ENCODE measurements at regions not wholly inside any gene's neighbourhood (a gene's known extent, or its start where the extent isn't known, plus 50 kb on each side); places are given as distances from the start of the nearest gene placed in this dataset.

DNA sequence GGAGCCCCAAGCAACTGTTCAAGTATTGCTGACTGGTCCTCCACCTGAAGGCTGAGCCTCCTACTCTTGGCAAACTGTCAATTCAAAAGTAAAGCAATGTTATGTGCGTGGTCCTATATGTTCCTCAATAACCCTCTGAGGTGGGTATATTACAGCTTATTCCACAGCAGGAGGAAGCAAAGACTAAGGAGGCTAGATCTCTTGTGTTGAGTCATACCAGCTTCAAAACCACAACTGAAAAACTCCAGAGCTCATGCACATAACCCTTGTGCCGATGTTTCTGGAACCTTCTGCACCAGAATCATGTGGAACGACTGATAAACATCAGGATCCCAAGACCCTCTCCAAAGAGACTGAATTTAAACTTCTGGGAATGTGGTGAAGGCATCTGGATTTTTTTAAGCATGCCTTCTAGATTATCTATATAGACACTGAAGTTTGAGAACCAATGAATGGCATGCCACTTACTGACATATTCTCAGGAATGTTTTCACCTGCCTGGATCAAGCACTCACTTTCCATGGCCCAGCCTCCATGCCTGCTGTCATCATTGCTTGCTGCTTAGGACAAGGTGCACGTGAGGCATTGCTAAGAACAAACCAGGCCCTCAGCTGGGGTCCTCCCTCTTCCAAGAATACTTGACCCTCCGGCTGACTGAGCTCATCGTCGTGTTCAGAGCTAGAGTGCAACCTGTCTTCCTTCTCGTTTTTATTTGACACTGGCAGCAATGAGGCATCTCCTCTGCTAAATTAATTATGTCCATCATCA lies 194.7 kb downstream of the BCL11B start:
- Histone ChIP-seq H3K79me2 (ENCODE audit: insufficient read depth) (no peaks in the 10 kb centered on the region), H3K4me3 (ENCODE audit: low read depth in 2 of 2, low read length in 1 of 2) (no peak overlapping the region), H3K27ac (ENCODE audit: low read depth in 2 of 2, low read length in 1 of 2) (no peak overlapping the region), H4K20me1 (ENCODE audit: insufficient read depth) (no peaks in the 10 kb centered on the region), H3K27me3 (ENCODE audit: insufficient read depth) (peaks cover 11% of the 10 kb centered on the region), H3K36me3 (replicated peaks in 1 of 2; ENCODE audit: control insufficient read depth in 1 of 2, insufficient read depth in 2 of 2, low read length in 1 of 2) (no peaks in the 10 kb centered on the region), H3K9me2 (no peaks in the 10 kb centered on the region), H3K4me1 (ENCODE audit: control insufficient read depth in 1 of 2, insufficient read depth in 2 of 2, low read depth in 1 of 2, low read length in 1 of 2) (no peaks in the 10 kb centered on the region), H3K4me2 (no peak overlapping the region), H3K9me3 (no peaks in the 10 kb centered on the region), H3K9ac (no peak overlapping the region), H2AFZ (ENCODE audit: low read depth) (no peak overlapping the region), H3F3A (replicated peaks; ENCODE audit: insufficient read depth) (no peaks in the 10 kb centered on the region)
- ChIA-PET CTCF (no interaction called here), POLR2A (no interaction called here)
- no peak for DNase-seq
- WGBS (ENCODE audit: low lambda C conversion rate) = 0% methylated on average over 7 of the region's 8 CpGs
- TF ChIP-seq GABPA (IDR thresholded peaks at IDR 0.05; ENCODE audit: low read depth) (no peak), TCF12 (IDR thresholded peaks at IDR 0.05) (no peak), POLR2AphosphoS5 (IDR thresholded peaks at IDR 0.05; ENCODE audit: low read depth, low read length) (no peak), FOXJ3 (CRISPR knock-in tag; IDR thresholded peaks at IDR 0.05) (no peak), YY1 (IDR thresholded peaks at IDR 0.05; ENCODE audit: low read depth) (no peak), NFIC (IDR thresholded peaks at IDR 0.05; ENCODE audit: borderline replicate concordance) (no peak), EZH2phosphoT487 (IDR thresholded peaks at IDR 0.05; ENCODE audit: borderline replicate concordance, low read depth) (no peak), CHD2 (IDR thresholded peaks at IDR 0.05; ENCODE audit: low read length, partially characterized antibody) (no peak)
- TF ChIP-seq, protein P1, sequence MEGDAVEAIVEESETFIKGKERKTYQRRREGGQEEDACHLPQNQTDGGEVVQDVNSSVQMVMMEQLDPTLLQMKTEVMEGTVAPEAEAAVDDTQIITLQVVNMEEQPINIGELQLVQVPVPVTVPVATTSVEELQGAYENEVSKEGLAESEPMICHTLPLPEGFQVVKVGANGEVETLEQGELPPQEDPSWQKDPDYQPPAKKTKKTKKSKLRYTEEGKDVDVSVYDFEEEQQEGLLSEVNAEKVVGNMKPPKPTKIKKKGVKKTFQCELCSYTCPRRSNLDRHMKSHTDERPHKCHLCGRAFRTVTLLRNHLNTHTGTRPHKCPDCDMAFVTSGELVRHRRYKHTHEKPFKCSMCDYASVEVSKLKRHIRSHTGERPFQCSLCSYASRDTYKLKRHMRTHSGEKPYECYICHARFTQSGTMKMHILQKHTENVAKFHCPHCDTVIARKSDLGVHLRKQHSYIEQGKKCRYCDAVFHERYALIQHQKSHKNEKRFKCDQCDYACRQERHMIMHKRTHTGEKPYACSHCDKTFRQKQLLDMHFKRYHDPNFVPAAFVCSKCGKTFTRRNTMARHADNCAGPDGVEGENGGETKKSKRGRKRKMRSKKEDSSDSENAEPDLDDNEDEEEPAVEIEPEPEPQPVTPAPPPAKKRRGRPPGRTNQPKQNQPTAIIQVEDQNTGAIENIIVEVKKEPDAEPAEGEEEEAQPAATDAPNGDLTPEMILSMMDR (IDR thresholded peaks at IDR 0.05) = no peak

DNA sequence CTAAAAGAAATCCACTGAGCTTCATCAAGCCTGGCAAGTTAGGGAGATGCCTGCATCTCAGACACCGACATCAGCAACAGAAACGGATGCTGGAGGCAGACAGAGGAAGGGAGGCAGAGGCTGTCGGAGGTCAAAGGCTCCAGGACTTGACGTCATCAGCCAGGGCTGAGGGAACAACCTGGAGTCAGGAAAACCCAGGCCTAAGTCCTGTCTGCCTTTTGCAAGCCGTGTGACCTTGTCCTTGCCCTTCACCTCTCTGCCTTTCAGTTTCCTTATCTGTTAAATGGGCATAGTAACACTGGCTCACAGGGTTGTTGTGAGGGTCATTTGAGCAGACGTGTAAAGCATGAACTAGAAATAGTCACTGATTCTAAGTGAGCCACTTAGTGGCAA lies 194.2 kb downstream of the BCL11B start:
- Histone ChIP-seq H2AFZ (ENCODE audit: low read depth) (no peak overlapping the region), H3F3A (replicated peaks; ENCODE audit: insufficient read depth) (no peaks in the 10 kb centered on the region), H3K79me2 (ENCODE audit: insufficient read depth) (no peaks in the 10 kb centered on the region), H3K4me3 (ENCODE audit: low read depth in 2 of 2, low read length in 1 of 2) (no peak overlapping the region), H3K4me1 (ENCODE audit: control insufficient read depth in 1 of 2, insufficient read depth in 2 of 2, low read depth in 1 of 2, low read length in 1 of 2) (no peaks in the 10 kb centered on the region), H3K4me2 (no peak overlapping the region), H3K27me3 (ENCODE audit: insufficient read depth) (peaks cover 11% of the 10 kb centered on the region), H4K20me1 (ENCODE audit: insufficient read depth) (no peaks in the 10 kb centered on the region), H3K36me3 (replicated peaks in 1 of 2; ENCODE audit: control insufficient read depth in 1 of 2, insufficient read depth in 2 of 2, low read length in 1 of 2) (no peaks in the 10 kb centered on the region), H3K9me3 (no peaks in the 10 kb centered on the region), H3K9me2 (no peaks in the 10 kb centered on the region), H3K27ac (ENCODE audit: low read depth in 2 of 2, low read length in 1 of 2) (no peak overlapping the region), H3K9ac (no peak overlapping the region)
- DNase-seq = no peak
- ChIA-PET CTCF (no interaction called here), POLR2A (no interaction called here)
- TF ChIP-seq RFX5 (IDR thresholded peaks at IDR 0.05; ENCODE audit: low read length) (no peak), GATA2 (CRISPR knock-in tag; IDR thresholded peaks at IDR 0.05) (no peak), TAF1 (IDR thresholded peaks at IDR 0.05; ENCODE audit: borderline replicate concordance, low read depth, low read length) (no peak), TCF12 (IDR thresholded peaks at IDR 0.05) (no peak), EP300 (IDR thresholded peaks at IDR 0.05; ENCODE audit: borderline replicate concordance in 1 of 2, low read depth in 1 of 2, low read length in 1 of 2) (no peak), RCOR1 (IDR thresholded peaks at IDR 0.05; ENCODE audit: low read length) (no peak), GABPA (IDR thresholded peaks at IDR 0.05; ENCODE audit: low read depth) (no peak), JUND (IDR thresholded peaks at IDR 0.05) (no peak), FOSL2 (IDR thresholded peaks at IDR 0.05; ENCODE audit: borderline replicate concordance, low read depth) (no peak), MEF2A (IDR thresholded peaks at IDR 0.05; ENCODE audit: borderline replicate concordance, low read depth) (no peak)
- TF ChIP-seq, protein P2, sequence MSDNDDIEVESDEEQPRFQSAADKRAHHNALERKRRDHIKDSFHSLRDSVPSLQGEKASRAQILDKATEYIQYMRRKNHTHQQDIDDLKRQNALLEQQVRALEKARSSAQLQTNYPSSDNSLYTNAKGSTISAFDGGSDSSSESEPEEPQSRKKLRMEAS (IDR thresholded peaks at IDR 0.05; ENCODE audit: low read depth) = no peak
- TF ChIP-seq, protein P3, sequence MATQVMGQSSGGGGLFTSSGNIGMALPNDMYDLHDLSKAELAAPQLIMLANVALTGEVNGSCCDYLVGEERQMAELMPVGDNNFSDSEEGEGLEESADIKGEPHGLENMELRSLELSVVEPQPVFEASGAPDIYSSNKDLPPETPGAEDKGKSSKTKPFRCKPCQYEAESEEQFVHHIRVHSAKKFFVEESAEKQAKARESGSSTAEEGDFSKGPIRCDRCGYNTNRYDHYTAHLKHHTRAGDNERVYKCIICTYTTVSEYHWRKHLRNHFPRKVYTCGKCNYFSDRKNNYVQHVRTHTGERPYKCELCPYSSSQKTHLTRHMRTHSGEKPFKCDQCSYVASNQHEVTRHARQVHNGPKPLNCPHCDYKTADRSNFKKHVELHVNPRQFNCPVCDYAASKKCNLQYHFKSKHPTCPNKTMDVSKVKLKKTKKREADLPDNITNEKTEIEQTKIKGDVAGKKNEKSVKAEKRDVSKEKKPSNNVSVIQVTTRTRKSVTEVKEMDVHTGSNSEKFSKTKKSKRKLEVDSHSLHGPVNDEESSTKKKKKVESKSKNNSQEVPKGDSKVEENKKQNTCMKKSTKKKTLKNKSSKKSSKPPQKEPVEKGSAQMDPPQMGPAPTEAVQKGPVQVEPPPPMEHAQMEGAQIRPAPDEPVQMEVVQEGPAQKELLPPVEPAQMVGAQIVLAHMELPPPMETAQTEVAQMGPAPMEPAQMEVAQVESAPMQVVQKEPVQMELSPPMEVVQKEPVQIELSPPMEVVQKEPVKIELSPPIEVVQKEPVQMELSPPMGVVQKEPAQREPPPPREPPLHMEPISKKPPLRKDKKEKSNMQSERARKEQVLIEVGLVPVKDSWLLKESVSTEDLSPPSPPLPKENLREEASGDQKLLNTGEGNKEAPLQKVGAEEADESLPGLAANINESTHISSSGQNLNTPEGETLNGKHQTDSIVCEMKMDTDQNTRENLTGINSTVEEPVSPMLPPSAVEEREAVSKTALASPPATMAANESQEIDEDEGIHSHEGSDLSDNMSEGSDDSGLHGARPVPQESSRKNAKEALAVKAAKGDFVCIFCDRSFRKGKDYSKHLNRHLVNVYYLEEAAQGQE (IDR thresholded peaks at IDR 0.05; ENCODE audit: low read depth, low read length) = no peak
- TF ChIP-seq, protein P4, sequence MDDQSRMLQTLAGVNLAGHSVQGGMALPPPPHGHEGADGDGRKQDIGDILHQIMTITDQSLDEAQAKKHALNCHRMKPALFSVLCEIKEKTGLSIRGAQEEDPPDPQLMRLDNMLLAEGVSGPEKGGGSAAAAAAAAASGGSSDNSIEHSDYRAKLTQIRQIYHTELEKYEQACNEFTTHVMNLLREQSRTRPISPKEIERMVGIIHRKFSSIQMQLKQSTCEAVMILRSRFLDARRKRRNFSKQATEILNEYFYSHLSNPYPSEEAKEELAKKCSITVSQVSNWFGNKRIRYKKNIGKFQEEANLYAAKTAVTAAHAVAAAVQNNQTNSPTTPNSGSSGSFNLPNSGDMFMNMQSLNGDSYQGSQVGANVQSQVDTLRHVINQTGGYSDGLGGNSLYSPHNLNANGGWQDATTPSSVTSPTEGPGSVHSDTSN (IDR thresholded peaks at IDR 0.05) = no peak
- WGBS (ENCODE audit: low lambda C conversion rate) = 6% methylated on average over 6 of the region's 6 CpGs

Data from SK-N-SH (cell line).